Central memory CD4-positive, alpha-beta T cell (primary cell): ENCODE measurements at regions not wholly inside any gene's neighbourhood (a gene's known extent, or its start where the extent isn't known, plus 50 kb on each side); places are given as distances from the start of the nearest gene placed in this dataset.

Experiments used
- DNase-seq: peaks from one replicate; pipeline ENCODE4 v3.0.0; 2022

DNA sequence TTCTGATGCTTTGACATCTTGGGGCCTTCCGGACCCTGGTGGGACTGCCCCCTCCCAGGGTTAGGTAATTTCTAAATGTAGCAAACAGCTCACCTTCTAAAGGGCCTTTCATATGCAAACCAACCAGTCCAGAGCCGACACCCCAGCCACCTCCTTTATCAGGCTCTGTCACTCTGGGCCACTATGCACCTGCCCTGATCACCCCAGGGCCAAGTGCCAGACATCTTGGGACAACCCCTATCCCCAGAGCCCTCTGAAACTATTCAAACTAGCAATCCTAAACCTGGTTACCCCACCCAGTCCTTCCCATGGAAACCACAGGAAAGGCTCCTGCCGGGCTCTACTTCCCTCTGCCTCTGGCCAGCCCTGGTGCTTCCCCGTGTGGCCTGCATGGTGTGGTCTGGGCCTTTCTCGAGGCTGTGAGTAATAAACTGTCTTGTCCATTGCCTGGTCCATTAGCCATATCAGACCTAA, 91.2 kb upstream of the TNRC6C start:
- DNase-seq, result no peak

- DNase-seq, result no peak
Measured at GRCh38 chr17:77867976-77868713, 90.4 kb upstream of the TNRC6C start.

GRCh38 chr17:77869041-77869599, 89.4 kb upstream of the TNRC6C start:
- no peak for DNase-seq

DNA sequence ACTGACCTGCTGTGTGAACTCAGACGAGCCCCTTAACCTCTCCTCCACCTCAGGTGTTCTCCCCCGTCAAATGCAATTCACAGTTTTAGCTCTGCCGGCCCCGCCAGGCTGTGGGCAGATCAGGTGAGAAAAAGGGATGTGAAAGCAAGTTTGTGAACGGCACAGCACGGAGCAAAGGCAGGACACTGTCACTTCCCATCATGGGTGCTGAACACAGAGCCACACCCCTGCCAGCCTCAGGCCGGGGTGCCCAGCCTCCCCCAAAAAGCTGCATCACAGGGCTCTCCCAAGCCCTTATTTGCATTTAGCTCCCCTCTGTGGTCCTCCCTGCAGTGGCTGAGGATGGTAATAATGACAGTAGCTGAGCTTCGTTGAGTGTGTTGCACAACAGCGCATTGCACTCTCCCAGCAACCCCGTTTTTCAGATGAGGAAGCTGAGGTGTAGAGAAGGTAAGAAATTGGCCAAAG, 88.8 kb upstream of the TNRC6C start:
- DNase-seq, result no peak

DNA sequence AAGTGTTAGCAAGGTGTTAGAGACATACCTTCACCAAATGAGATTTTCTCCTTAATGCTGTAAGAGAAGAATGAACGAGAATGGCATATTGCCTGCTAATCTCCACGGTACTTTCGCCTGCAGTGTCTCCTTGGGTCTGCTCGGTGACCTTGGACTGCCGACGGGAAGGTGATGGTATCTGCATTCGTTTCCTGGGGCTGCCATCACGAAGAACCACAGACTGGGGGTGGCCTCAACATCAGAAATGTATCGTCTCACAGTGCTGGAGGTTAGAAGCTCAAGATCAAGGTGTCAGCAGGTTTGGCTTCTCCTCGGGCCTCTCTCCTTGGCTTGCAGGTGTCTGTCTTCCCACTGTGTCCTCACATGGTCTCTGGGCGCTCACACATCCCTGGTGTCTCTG, 86.3 kb upstream of the TNRC6C start:
- peak; percentile 55 for DNase-seq

- no peak for DNase-seq
Measured at GRCh38 chr17:77872714-77873499, 85.6 kb upstream of the TNRC6C start.

DNA sequence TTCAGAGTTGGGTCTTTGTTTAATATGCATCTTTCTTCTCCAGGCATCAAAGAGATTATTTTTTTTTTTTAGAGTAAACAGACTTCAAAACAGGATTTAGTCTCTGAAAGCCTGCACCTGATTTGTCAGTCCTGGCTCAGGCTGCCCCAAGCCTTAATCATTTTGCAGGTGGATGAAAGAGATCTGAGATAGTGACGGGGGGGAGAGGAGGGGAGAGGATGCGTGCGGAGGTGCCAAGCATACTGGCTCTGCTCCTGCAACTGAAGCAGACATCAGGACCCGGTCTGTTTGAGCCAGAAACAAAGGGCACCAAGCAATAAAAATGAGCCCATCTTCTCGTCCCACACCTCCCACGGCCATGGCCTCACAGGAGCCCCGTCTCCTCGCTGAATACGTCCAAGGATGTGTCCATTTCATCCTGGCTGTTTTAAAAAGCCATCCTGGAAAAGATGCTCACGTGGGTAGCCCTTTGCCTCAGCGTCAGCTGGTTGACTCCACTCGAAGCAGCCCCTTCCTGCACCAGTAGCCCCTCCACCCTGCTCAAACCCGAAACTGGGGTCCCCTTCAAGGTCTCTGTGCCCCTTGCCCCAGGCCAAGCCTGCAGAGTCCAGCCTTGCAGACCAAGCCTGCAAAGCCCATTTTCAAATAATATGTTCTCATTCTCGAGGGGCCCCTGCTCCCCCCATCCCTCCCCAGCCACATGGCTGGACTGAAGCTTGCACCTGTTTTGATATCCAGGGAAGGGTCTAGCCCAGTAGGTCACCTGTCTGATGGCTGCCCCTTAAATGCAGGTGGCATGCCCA, 84.8 kb upstream of the TNRC6C start:
- peak; percentile 25 for DNase-seq

DNA sequence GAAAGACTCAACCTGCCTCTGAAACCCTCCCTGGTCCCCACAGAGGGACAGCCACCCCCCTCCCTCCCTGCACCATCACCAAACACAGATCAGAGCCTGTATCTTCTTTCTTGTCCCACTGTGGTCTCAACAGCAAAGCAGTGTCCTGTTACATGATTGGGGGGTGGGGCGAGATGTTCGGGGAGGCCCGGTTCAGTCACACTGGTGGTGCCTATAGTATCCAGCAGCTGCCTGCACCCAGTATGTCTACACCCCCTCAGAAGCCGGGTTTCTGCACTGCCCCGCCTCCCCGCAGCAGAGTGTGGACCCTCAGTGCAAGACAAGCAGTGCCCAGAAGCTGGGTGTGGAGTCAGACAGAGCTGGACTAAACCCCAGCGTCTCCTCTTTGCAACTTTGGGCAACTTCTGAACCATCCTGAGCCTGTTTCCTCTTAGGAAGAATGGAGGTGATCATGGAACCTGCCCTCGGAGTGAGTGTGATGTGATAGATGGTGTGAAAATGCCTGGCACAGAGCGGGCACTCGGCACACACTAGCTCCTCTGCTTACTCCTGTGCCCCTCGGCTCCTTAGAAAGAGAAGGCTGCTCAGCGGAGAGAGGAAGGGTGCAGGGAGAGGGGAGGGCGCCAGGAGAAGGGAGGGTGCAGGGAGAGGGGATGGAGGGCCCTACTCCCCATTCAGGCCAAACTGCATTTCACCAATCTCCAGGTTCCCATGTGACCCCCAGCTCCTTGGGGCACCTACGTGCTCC, 84.0 kb upstream of the TNRC6C start:
- no peak for DNase-seq

DNA sequence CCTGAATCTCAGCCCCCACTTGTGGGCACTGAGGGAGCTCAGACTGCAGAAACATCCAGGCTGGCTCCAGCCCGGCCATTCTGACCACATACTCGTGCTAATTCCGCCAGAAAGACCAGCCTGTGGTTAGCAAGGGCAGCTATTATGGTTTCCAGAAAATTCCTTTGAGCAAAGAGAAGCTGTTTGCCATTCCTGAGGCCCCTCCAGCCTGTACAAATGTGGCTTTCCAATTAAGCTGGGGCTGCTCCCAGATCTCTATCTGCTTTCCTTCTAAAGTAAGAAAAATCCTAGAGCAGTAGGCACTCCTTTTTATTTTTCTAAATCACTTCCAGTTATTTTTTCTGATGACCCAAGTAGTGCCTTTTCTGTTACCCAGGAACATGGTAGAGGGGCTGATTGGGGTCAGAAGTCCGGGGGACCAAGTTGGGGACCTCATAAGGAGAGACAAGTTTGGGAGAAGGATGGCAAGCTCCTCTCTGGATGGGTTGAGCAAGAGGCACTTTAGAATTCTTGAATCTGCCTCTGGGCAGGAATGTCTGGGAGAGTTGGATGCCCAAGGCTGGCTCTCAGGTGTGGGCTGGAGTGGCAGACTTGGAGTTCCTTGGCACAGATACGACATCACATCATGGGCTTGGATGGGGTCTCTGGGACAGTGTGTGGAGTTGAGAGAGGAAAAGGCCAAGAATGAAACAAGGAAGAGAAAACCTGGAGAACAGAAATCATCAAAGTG, 83.3 kb upstream of the TNRC6C start:
- no peak for DNase-seq

DNA sequence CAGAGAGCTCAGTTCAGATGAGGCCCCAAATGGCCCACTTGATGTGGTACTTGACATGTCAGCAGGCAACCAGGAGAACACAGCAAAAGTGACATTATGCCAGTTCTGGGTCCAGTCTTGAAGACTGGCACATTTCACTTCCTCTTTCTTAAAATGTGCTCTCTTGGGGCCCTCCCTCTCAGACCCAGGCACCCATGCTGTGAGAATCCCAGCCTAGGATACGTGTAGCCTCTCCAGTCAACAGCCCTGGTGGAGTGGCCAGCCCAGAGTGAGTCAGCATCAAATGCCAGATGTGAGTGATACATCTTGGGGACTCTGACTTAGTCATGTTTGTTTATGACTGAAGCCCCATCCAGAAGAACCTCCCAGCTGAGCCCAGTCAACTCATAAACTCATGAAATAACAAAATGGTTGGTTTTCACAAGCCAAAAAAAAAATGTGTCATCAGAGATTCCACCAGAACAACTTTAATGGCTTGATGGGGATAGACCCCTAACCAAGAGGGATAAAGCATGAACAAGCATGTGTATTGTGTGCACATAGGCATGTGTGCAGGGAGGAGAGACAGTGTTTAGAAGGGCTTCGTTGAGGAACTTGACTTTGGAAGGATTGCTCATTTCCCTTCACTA, 82.5 kb upstream of the TNRC6C start:
- no peak for DNase-seq

- DNase-seq, result no peak
Measured at GRCh38 chr17:77877036-77877435, 81.5 kb upstream of the TNRC6C start.

GRCh38 chr17:77877646-77878355, 80.7 kb upstream of the TNRC6C start:
- DNase-seq, result no peak

GRCh38 chr17:77879226-77879895, 79.1 kb upstream of the TNRC6C start:
- DNase-seq, result no peak

DNA sequence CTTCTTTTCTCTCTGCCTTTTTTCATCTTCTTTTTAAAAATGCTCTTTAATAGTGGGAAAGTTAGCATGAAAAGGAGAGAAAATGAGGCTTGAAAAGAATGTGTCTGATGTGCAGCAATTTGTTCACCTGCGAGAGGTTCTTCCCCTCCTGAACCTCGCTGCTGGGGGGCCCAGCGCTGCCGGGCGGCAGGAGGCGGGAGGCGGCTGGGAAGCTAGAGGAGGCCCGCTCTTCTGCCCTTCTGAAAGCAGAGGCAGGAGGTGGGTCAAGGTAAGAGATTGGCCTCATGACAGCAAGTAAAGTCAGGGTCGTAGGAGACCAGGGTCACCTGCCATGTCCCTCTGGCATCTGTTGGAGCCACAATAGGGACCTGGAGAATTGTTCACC, 78.6 kb upstream of the TNRC6C start:
- DNase-seq, result no peak

- no peak for DNase-seq
Measured at GRCh38 chr17:77880711-77881450, 77.6 kb upstream of the TNRC6C start.

- peak; percentile 76 for DNase-seq
Measured at GRCh38 chr17:77881545-77881944, 77.0 kb upstream of the TNRC6C start.

DNA sequence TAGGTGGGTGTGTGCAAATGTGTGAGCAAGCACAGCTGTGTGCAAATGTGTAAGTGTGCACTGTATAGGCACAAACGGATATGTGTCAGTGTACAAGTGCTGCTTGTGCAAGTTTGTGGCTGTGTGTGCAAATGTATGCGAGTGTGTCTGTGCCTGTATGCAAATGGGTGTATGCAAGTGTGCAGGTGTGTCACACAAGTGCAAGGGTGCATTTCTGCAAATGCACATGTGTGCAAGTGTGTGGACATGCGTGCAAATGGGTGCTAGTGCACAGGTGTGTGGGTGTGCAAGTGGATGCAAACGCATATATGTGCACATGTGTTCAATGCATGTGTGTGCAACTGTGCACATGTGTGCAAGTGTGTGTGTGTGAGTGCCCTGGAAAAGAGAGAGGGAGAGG, 76.5 kb upstream of the TNRC6C start:
- no peak for DNase-seq

- DNase-seq, result peak; percentile 96
Measured at GRCh38 chr17:77882481-77883212, 75.9 kb upstream of the TNRC6C start.
